Tibial artery (tissue), 4 donors: ENCODE measurements at regions not wholly inside any gene's neighbourhood (a gene's known extent, or its start where the extent isn't known, plus 50 kb on each side); places are given as distances from the start of the nearest gene placed in this dataset.

ENCODE experiments used
- DNase-seq, 2 donors: peaks; one replicate each; pipeline ENCODE4 v3.0.0-alpha.2; 2019
- H3K27ac ChIP-seq, 2 donors: fragments of 200-600 bp; sonication (generic) in 1 of 2; 1 replicate in 1 of 2; 2 replicates in 1 of 2; pipeline ENCODE4 v1.5.1; 2018 to 2019; ENCODE audit warnings: mild to moderate bottlenecking in 1 of 2
- H3K27me3 ChIP-seq, 2 donors: fragments of 200-600 bp; sonication (generic) in 1 of 2; one replicate each; pipeline versions ENCODE4 v1.5.1 to v1.6.0; 2016 to 2019
- H3K36me3 ChIP-seq, 3 donors: fragments of 200-600 bp; sonication (generic) in 2 of 3; one replicate each; pipeline ENCODE4 v1.5.1; 2016 to 2019; ENCODE audit warnings: mild to moderate bottlenecking in 2 of 3
- H3K4me1 ChIP-seq, 4 donors: fragments of 200-600 bp; sonication (generic) in 2 of 4; 1 replicate in 3 of 4; 2 replicates in 1 of 4; pipeline ENCODE4 v1.5.1; 2016 to 2019
- H3K4me3 ChIP-seq, 2 donors: fragments of 200-600 bp; sonication (generic) in 1 of 2; 1 replicate in 1 of 2; 2 replicates in 1 of 2; pipeline ENCODE4 v1.5.1; 2018 to 2019; ENCODE audit warnings: mild to moderate bottlenecking in 2 of 2
- H3K9me3 ChIP-seq, 3 donors: fragments of 200-600 bp; sonication (generic) in 1 of 3; one replicate each; pipeline ENCODE4 v1.5.1; 2016 to 2019
- intact Hi-C: fragments of 100-400 bp; cut with DNase I; formaldehyde crosslinking; loops from one replicate; pipeline ENCODE4 v1.15.0; 2023; ENCODE audit warnings: low total_unique reads
- TF ChIP-seq, protein P1 (sequence below), 2 experiments: fragments of 200-600 bp in 1 of 2; fragments of 450-650 bp in 1 of 2; IDR thresholded peaks; one replicate each; pipeline ENCODE4 v1.5.1; 2017 to 2019; ENCODE audit warnings: antibody characterized with exemption in 2 of 2, mild to moderate bottlenecking in 1 of 2, moderate library complexity in 1 of 2

DNA sequence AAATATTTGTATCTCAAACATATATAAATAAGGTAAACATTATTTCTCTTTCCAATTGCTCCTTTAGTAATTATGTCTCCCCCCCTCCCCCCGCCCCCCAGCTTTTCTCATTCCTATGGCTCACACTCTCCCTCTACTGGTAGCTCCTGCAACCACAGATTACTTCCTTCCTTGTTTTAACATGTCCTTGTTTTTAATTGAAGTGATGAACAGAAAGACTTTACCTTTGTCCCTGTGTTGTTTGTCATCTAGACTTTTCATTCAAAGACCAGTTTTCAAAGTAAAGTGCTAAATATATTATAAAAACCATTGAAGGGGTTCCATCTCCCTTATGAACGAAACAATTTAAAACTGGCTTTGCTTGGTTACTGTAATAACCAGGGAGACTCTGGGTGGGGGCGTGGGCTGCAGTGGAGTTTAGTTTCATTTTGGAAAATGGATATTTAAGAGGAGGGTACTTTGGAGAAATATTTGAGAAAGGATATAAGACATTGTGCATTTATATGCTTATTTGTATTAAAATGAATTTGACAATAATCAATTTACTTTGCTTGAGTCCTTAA lies 352.9 kb downstream of the RAPGEF2 start:
- Histone ChIP-seq H3K36me3 (no peaks in the 10 kb centered on the region), H3K27ac (no peak overlapping the region), H3K4me1 (no peaks in the 10 kb centered on the region), H3K4me3 (no peak overlapping the region), H3K9me3 (no peaks in the 10 kb centered on the region), H3K27me3 (no peaks in the 10 kb centered on the region)
- DNase-seq: no peak
- TF ChIP-seq, protein P1, sequence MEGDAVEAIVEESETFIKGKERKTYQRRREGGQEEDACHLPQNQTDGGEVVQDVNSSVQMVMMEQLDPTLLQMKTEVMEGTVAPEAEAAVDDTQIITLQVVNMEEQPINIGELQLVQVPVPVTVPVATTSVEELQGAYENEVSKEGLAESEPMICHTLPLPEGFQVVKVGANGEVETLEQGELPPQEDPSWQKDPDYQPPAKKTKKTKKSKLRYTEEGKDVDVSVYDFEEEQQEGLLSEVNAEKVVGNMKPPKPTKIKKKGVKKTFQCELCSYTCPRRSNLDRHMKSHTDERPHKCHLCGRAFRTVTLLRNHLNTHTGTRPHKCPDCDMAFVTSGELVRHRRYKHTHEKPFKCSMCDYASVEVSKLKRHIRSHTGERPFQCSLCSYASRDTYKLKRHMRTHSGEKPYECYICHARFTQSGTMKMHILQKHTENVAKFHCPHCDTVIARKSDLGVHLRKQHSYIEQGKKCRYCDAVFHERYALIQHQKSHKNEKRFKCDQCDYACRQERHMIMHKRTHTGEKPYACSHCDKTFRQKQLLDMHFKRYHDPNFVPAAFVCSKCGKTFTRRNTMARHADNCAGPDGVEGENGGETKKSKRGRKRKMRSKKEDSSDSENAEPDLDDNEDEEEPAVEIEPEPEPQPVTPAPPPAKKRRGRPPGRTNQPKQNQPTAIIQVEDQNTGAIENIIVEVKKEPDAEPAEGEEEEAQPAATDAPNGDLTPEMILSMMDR (IDR thresholded peaks at IDR 0.05): peak; percentile 45 to 52
- intact Hi-C loops: no loop called here

DNA sequence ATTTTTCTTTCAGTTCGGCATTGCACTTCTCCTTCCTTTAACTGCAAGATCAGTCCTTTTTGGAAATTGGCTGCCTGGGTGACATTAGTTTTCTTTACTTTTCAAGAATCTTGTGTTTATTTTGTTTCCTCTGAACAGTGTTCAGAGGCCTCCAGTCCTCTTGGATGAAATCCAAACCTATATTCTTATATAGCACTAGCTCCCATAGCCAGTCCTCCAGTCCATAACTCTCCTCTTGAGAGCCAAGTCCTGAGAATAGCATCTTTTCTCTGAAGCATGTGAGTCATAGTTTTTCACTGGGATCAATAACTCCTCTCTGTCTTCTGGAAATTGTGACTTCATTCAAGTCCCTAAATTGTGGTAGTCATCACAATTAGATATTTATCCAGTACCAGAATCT lies 357.5 kb downstream of the RAPGEF2 start:
- H3K36me3 ChIP-seq: no peaks in the 10 kb centered on the region
- H3K9me3 ChIP-seq: peaks cover 0 to 9% (median 8%) of the 10 kb centered on the region in 3 donors
- no peaks in the 10 kb centered on the region for H3K4me1 ChIP-seq
- DNase-seq: no peak
- TF ChIP-seq, protein P1 (IDR thresholded peaks at IDR 0.05): no peak
- intact Hi-C loops: no loop called here
- no peaks in the 10 kb centered on the region for H3K27me3 ChIP-seq
- H3K4me3 ChIP-seq: no peak overlapping the region
- no peak overlapping the region for H3K27ac ChIP-seq

DNA sequence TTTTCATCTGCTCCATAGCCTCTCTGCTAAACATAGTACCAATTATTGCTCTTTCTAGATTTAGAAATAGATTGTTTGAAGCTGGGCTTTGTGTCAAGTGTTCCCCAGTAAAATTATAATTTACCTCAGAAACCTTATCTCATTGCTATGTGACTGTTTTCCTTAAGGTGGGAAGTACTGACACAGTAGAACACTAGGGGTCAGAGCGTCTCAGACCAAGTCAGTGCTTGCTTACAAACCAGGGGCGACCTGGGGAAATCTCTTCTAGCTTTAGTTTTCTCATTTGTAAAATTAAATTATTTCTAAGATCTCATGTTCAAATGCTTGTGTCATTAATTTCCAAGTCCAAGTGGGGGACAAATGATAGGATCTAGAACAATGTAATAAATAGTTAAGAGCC lies 360.4 kb downstream of the RAPGEF2 start:
- intact Hi-C loops: no loop called here
- no peak overlapping the region for H3K4me3 ChIP-seq
- H3K36me3 ChIP-seq: no peaks in the 10 kb centered on the region
- H3K4me1 ChIP-seq: no peaks in the 10 kb centered on the region
- DNase-seq: no peak
- H3K27ac ChIP-seq: no peak overlapping the region
- peaks cover 0 to 9% (median 8%) of the 10 kb centered on the region in 3 donors for H3K9me3 ChIP-seq
- H3K27me3 ChIP-seq: no peaks in the 10 kb centered on the region
- TF ChIP-seq, protein P1 (IDR thresholded peaks at IDR 0.05): no peak

DNA sequence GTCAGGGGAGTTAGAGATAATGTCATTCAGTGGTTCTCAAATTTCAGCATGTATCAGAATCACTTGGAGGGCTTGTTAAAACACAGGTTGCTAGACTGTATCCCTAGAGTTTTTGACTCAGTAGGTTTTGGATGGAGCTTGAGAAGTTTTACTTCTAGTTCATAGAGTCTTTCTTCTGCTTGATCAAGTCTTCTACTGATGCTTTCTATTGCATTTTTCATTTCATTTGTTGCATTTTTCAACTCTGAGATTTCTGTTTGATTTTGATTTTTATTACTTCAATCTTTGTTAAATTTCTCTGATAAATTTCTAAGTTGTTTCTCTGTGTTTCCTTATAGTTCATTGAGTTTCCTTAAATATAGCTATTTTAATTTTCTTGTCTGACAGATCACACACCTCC lies 361.4 kb downstream of the RAPGEF2 start:
- H3K27ac ChIP-seq: no peak overlapping the region
- intact Hi-C loops: no loop called here

DNA sequence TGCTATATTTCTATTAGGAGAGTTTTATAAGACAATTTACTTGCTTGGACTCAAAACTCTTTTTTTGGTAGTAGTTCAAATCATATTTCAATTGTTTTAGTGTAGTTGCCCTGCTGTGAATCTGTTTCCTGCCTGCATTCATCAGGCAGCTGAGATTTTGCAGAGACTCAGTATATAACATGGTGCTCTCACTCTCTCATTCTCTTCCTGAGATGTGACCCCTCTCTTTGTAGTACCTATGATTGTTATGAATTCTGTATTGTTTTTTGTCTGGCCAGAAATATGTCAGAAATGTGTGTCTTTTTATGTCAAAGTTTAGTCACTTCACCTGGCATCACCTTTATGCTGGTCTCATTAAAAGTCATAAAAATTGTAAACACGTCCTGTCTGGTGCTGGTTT lies 374.0 kb downstream of the RAPGEF2 start:
- intact Hi-C loops: no loop called here

More for the DNA sequence above, 361.4 kb downstream of the RAPGEF2 start:
- Histone ChIP-seq H3K4me1 (no peaks in the 10 kb centered on the region), H3K4me3 (no peak overlapping the region), H3K36me3 (no peaks in the 10 kb centered on the region), H3K27me3 (no peaks in the 10 kb centered on the region), H3K9me3 (peaks cover 0 to 9% (median 8%) of the 10 kb centered on the region in 3 donors)
- DNase-seq: no peak
- TF ChIP-seq, protein P1 (IDR thresholded peaks at IDR 0.05): no peak

More for the DNA sequence above, 374.0 kb downstream of the RAPGEF2 start:
- Histone ChIP-seq H3K4me3 (no peak overlapping the region), H3K9me3 (no peaks in the 10 kb centered on the region), H3K36me3 (no peaks in the 10 kb centered on the region), H3K4me1 (no peaks in the 10 kb centered on the region), H3K27ac (no peak overlapping the region), H3K27me3 (no peaks in the 10 kb centered on the region)
- DNase-seq: no peak
- TF ChIP-seq, protein P1 (IDR thresholded peaks at IDR 0.05): no peak
